Pons (tissue), 1 donor: ENCODE measurements at regions not wholly inside any gene's neighbourhood (a gene's known extent, or its start where the extent isn't known, plus 50 kb on each side); places are given as distances from the start of the nearest gene placed in this dataset.
"Not testable (repeated sequence)": the region's sequence is repeated elsewhere in the genome, so short reads cannot be mapped to it uniquely, and the experiment has no call there.

ENCODE experiments used
- DNase-seq: peaks from one replicate; pipeline ENCODE4 v3.0.0-alpha.2; 2016; ENCODE audit warnings: low spot score

GRCh38 chr11:42768576-42768975 is 543.2 kb upstream of the API5 start:
- no peak for DNase-seq

- peak; percentile 71 for DNase-seq
Measured at GRCh38 chr11:42770444-42771065, 541.2 kb upstream of the API5 start.

GRCh38 chr11:42772886-42773285 is 538.9 kb upstream of the API5 start:
- no peak for DNase-seq

- DNase-seq = no peak
Measured at GRCh38 chr11:42773729-42774128, 538.1 kb upstream of the API5 start.

DNA sequence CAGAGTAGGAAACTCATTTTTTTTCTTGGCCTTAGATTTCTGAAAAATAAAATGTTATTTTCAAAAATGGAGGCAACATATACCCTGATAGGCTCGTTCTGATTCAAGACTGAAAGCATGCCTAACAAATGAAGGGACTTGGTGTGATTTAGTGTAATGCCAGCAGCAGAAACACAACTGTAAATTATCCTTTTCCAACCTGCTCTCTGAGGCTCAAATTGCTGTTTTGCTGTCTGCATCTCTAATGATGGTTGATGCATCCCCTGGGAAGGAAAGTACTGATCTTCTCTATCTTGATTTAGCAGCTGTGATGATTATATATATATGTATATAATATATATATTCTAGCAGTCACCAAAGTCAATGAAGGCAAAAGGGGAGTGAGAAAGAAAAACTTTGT is 537.2 kb upstream of the API5 start:
- DNase-seq = no peak

DNA sequence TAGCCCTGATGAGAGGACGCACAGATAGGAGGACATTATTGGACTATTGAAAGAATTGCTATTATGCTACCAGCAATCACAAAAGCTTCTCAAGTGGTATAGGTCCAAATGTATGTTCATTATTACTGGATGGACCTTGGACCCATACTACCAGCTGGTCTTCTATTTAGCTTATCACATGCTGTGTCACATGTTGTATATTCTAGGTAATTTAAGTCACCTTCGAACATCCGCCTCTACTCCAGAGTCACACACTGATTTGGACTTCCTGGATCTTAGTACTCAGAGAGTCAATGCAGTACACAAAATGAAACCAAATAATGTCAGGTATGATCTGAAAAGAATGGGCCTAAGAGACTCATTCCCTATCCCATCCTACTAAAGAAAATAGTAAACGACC is 534.0 kb upstream of the API5 start:
- DNase-seq = no peak

DNA sequence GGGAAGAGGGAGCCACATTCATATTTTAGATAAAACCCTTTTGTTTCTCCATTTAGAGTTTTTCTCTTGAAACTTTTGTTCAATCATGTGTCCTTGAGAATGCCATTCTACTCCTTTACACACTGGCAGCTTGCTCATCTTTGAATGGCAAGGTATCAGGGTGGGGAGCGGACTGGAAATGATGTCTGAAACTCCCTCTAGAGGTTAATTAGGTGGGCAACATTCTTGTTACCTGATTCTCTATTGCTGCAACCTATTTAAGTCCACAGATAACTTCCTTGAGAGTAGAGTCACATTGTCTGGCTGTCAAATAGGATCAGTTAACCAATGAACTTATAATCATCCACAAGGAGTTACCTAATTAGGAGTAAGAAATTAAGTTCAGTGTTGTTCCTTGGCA is 533.6 kb upstream of the API5 start:
- no peak for DNase-seq

GRCh38 chr11:42779555-42779954 is 532.2 kb upstream of the API5 start:
- DNase-seq = peak; percentile 26

DNA sequence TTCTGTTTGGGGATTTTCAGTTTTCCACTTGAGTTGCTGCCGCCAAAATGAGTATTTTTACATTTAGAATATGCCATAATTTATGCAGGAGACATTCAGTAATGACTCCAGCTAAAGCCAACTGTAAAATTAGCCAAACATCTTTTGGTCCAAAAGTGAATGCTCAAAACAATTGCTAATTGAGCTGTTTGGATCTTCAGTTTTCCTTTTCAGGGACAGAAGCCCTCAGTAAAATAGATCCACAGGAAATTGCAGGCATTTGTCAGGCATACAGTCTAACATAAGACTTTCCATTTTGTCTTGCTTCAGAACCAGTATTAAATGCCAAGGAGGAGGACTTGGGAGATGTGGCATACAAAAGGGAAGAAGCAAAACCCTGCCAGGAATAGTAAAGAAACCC is 524.8 kb upstream of the API5 start:
- DNase-seq = no peak

GRCh38 chr11:42795483-42795882 is 516.3 kb upstream of the API5 start:
- not testable (repeated sequence) for DNase-seq

DNA sequence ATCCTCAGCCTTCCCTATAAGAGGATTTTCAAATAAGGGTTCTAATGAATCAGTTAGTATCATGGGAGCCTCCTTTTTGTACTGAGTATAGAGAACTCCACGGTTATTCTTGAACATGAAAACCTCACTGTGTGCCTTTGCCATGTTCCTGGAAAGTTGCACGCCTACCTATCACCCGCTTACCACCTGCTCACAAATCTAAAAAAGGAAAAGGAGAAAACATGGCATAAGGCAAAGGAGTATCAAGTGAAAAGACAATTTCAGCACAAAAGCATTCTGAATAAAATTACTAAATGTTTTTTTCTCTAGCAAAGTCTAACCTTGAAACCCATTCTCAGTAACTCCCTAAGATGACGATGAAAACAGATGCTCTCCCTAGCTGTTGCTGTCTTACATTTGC is 511.8 kb upstream of the API5 start:
- no peak for DNase-seq

- DNase-seq = no peak
Measured at GRCh38 chr11:42802201-42802899, 509.4 kb upstream of the API5 start.

DNA sequence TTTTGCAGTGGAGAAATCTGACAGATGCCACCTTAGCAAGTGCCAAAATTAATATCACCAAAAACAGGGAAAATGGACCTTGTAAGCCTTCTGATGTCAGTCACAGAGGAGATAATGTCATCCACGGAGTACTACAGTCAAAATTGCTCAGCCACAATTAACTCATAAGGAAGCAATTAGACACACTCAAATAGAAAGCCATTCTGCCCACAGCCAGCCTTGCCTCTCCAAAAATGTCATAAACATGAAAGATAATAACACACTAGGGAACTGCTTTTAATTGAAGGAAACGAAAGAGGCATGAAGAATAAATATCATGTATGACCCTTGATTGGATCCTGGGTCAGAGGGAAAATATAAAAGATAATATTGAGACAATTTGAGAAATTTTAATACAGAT is 505.6 kb upstream of the API5 start:
- no peak for DNase-seq

GRCh38 chr11:42812361-42812760 is 499.4 kb upstream of the API5 start:
- no peak for DNase-seq

GRCh38 chr11:42812960-42813359 is 498.8 kb upstream of the API5 start:
- no peak for DNase-seq

DNA sequence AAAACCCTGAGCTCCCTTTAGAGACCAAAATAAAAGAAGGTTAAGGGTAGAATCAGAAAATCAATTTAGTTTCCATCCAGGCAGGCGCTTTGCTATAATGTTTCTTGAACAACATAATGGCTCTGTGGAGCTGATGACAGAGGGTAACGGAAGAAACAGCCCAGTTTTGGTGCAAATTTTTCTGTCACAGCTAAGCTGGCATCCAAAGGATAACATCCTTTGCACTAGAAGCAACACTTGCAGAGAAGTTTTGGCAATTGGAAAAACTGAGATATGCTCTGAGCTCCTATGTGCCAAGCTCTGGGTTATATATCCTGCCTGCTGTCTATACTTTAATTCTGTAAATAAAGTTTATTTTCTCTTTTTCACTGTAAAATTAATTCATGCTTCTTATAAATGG is 495.3 kb upstream of the API5 start:
- no peak for DNase-seq

GRCh38 chr11:42819126-42819525 is 492.7 kb upstream of the API5 start:
- no peak for DNase-seq

DNA sequence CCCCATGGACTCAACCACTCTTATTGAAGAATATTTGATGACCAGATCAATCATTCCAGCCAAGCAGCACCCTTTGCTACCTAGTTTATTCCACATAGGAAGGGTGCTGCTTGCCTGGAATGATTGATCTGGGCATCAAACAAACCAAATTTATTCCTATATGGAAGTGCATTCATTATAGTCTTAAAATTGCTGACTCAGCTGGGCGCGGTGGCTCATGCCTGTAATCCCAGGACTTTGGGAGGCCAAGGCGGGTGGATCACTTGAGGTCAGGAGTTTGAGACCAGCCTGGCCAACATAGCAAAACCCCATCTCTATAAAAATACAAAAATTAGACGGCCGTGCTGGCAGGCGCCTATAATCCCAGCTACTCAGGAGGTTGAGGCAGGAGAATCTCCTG is 489.6 kb upstream of the API5 start:
- DNase-seq = not testable (repeated sequence)

DNA sequence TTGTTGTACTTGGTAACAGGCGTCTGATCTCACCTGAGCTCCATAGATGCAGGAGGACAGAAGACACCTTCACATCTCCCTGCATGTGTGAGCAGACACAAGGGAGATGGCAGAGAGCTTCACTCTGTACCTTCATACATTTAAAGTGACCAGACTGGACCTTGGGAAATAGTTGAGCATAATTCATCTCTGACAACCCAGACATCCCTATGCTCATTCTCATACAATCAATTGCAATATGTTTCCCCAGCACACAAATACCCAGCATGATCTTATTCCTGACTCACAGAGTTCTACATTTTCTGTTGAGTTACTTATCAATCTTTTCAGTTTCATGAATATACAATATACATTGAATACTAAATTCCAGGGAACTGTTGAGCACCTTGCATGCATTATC is 488.2 kb upstream of the API5 start:
- no peak for DNase-seq

- DNase-seq = no peak
Measured at GRCh38 chr11:42824067-42824466, 487.7 kb upstream of the API5 start.

GRCh38 chr11:42825598-42825997 is 486.2 kb upstream of the API5 start:
- DNase-seq = no peak

DNA sequence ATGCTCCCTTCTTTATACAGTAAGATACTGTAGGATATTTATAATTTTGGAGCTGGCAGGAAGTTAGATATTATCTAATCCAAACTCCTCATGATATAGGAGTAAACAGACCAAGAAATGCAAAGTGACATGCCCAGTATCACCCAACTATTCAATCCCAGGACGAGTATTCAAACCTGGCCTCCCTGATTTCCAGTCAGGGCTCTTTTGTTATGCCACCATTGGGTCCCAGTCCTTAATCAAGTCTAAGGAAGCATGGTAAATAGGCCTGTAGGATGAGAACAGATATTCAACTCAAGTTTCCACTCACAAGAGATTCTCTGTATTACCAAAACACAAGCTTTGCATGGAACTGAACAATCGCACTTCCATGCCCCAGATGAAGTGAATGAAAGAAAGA is 484.0 kb upstream of the API5 start:
- no peak for DNase-seq

GRCh38 chr11:42837994-42838393 is 473.8 kb upstream of the API5 start:
- DNase-seq = no peak

GRCh38 chr11:42840176-42840829 is 471.5 kb upstream of the API5 start:
- DNase-seq = peak; percentile 20
